C1 segment of cervical spinal cord (tissue), 14 donors: ENCODE measurements at regions not wholly inside any gene's neighbourhood (a gene's known extent, or its start where the extent isn't known, plus 50 kb on each side); places are given as distances from the start of the nearest gene placed in this dataset.

ENCODE experiments used
- DNase-seq, 14 donors: peaks; one replicate each; lab custom pipeline; 2025; lab: John Stamatoyannopoulos, UW

DNA sequence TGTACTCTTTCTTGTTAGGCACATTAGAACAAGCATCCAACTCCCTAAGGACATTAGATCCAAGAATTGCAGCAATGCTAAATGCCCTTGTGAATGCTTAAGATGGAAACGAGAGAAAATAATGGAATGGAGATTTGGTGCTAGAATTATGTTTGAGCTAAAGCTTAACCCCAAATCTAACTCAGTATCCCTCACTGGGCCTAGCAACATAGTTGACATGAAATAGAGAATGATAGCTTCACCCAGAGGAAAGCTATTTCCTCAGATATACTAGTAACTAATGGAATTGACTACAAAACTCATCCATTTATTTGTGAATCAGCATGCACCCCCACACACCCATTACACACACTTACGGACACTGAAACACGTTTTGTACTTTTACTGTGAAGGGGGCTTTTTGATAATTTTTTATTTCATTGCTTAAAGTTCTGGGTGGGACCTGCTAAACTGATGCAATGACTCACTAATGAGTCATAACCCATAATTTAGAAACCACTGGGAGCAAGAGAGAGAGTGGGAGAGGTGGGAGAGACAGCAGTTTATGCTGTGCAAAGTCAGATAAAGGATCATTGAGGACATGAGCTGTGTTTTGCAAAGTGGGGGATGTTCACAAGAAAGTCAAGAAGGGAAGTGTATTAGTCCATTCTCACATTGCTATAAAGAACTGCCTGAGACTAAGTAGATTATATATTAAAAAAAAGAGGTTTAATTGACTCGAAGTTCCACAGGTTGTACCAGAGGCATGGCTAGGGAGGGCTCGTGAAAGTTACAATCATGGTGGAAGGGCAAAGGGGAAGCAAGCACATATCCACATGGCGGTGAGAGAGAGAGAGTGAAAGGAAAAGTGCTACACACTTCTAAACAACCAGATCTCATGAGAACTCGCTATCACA is 382.7 kb downstream of the SFMBT2 start:
- DNase-seq = no peak

DNA sequence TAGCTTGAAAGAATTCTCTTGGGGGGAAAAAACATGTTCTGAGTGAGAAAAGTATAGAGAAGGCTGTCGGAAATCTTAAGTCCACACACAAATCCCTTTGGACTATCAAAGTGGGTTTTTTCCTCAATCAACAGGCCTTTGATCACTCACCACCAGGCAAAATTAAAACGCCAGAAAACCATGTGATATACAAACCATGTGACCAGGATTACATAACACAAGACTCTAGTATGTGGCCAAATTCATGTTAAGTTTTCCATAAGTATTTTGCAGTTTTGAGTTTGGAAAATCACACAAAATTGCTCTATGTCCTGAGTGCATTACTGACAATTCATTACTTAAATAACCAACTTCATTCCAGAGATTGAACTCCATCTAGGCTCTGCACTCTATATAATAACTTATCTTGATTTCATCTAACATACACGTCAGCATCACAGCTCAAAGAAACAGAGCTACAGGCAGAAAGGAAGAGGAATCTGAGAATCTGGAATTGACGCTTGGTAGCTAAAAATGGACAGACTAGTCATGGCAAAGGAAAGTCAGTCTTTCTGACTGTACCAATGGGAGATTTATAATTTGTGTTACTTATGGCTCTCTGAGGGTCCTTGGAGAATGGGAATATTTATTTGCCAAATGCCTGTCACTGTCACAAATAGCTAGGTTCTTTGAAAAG is 383.5 kb downstream of the SFMBT2 start:
- no peak for DNase-seq

DNA sequence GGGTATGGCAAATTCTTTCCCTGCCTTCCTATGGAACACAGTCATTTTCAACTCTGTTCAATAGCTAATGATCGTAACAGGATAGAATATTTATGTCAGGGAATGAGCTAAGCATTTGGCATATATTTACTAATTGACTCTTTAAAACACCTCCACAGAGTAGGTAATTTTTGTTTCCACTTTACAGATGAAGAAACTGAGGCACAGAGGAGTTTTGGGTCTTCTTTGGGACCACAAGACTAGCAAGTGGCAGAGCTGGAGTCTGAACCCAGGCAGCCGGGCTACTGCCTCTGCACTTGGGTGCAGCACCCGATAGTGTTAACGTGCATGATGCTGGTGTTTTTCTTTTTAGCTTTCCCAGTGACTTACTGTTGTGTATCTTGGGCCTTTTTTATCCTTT is 384.0 kb downstream of the SFMBT2 start:
- no peak for DNase-seq

DNA sequence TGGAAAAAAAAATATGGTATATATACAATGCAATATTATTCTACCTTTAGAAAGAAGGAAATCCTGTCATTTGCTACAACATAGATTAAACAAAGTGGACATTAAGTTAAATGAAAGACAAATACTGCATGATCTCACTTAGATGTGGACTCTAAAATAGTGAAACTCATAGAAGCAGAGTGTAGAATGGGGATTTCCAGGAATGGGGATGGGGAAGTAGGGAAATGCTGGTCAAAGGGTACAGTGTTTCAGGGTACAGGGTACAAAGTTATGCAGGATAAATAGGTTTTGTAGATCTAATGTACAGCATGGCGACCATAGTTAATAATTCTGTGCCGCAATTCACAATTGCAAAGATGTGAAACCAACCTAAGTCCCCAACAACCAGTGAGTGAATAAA is 385.5 kb downstream of the SFMBT2 start:
- DNase-seq = no peak

DNA sequence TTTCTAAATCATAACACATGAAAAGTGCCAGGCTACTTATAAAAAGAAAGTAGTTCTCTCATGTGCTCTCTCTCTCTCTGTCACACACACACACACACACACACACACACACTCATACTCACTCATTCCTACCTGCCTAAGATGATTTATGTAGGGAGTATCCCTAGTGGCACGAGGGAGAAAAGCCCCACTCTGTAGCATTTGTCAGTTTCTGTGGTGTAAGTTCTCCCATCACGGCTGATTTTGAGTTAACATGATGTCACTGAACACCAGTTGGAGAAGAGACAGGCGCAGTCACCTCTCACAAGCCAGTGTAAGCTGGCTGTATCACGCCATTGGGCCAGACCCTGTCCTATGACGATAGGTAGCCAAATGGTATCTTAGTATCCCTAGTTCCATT is 395.4 kb downstream of the SFMBT2 start:
- DNase-seq = no peak

DNA sequence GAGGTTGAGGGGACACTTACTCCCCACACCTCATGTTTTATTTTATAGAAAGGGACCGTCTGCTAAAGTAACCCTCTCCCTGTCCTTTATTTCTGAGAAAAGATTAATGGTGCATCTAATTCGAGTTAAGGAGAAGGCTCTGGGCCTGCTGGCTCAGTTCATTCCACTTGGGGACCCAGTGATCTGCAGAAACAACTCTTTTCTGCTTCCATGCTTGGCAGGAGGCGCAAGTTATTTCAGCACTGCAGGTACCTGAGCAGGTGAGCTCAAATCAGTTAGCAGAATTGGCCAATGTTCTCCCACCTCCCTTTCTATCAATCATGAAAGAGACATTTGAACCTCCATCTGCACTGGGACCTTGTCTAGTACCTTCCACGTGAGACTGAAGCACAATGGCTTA is 396.1 kb downstream of the SFMBT2 start:
- DNase-seq = no peak

DNA sequence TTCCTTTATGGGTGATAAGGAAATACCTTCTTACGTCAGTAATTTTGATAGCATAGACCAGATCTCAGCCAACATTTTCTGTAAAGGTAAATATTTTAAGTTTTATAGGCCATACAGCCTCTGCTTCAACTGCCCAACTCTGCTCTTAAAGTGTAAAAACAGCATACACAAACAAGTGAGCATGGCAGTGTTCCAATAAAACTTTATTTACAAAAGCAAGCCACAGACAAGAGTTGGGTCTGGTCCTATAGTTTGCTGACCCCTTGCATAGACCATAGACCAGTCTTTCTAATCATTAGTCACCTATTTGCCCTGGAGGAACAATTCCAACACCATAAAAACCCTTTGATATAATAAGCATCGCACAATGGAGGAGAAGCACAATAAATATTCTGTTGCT is 398.8 kb downstream of the SFMBT2 start:
- no peak for DNase-seq

DNA sequence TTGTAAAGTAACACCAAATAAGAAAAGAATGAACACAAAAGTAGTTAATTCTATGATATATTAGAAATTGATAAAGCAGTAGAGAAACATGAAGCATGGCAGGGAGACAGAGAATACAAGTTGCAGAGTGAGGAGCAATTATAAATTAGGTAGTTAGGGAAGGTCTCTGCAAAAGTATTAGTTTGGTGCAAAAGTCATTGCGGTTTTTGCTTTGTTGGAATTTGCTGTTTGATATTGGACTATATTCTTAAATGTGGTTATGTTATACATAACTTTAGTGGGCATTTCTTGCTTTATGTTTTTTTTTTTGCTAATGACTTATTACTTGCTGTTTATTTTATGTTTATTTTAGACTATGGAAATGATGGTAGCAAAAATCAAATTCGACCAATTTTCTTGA is 402.2 kb downstream of the SFMBT2 start:
- DNase-seq = no peak

DNA sequence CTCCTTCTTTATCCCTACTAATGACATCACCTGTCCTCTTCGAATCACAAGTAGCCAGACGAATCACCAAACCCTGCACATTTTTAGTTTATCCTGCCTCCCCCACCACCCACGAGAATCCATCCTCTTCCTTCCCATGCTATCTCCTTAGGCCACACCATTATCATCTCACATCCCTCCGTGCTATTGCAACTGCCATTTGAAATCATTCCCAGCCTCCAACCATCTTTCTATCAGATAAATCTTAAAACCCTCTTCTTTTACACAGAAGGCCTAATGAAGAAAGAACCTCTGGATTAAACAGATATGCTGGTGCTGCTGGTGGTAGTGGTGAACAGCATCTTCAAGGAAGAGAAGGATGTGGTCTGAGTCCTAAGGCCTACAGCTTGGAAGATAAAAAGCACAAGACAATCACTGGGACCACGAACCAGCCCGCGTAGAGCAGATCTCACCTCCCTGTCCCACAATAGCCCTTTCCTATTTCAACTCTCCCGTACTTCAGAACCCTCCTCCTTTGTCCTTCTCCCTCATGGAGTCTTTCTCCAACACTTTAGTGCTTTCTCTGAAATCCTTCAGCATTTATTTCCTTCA is 403.1 kb downstream of the SFMBT2 start:
- no peak for DNase-seq

DNA sequence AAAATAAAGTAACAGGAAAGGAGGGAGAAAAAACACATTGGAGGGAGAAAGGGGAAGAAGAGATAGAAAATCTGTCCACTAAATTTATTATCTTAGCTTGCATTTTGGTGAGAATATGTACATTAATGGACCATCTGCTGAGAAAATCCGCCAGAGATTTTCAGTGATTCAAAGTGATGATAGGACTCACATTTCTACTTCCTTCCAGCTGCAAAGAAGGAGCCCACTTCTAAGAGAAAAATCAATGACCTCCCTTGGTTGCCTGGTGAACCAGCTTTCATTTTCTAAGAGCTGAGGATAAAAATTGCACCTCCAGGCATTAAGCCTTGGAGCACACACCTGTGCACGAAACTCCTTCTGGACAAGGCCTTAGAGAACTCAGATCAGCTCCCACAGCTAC is 404.3 kb downstream of the SFMBT2 start:
- no peak for DNase-seq

DNA sequence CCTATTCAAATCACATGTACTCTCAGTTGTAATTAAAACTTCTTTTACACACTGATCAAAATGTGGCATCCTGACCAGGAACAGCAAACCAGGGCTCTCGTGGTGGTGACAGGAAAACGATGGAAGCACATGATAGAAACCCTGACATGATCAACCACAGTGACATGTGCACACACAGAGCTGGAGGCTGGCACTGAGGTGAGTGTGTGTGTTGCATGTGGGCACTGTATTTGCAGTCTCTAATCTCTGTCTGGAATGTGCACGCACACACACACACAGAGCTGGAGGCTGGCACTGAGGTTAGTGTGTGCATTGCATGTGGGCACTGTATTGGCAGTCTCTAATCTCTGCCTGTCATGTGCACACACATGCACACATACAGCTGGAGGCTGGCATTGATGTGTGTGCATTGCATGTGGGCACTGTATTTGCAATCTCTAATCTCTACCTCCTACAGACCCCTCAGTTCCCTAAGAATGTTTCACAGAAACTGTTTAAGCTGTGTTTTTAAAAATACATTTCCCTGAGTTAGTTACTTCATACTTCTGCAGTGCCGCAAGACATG is 406.9 kb downstream of the SFMBT2 start:
- no peak for DNase-seq

DNA sequence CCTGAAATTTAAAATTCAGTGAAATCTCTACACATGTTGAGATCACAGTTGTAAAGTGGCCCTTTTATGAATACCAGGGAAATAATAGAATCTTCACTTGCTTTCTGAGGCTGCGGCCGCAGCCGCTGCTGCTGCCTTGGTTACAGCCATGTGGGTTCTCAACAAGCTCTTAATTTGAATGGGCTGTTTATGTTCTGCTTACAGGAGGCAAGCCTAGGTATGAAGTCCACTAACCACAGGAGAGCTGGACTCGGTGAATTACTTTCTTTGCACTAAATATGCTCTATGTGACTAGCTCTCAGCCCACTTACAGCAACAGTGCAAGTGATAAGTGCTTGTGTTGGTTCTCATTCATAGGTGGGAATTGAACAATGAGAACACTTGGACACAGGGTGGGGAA is 410.8 kb downstream of the SFMBT2 start:
- DNase-seq = peak in 2 of 14 donors; percentile 29 to 69

DNA sequence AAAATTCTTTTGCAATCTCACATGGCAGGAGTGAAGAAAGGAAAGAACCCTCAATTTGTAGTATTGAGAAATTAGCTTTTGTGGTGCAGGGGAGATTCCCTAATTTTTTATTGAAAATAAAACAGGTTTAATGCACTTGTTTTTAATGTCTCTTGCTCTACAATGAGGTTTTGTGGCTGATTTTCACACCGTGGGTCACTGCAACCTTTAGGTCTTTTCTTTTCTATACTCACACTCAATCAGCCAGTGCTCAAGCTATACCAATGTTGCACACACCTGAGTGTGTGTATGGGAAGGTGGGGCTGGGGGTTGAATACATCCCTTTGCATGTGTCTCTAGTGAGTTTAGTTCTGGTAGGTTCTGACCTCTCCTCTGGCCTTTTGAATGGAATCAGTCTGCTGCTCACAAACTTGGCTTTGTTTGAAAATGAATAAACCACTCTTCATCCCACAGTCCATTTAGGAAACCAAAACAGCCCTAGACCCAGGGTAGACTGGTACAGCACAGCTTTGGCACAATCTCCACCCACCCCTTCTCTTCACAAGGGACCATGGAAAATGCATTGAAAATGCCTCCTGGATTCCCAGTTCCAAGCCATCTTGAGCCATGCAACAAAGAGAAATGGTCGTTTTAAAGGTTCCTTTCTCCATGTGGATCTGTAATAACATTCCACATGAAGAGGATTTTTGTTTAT is 411.5 kb downstream of the SFMBT2 start:
- DNase-seq = peak in 6 of 14 donors; percentile 34 to 72 (median 44)

DNA sequence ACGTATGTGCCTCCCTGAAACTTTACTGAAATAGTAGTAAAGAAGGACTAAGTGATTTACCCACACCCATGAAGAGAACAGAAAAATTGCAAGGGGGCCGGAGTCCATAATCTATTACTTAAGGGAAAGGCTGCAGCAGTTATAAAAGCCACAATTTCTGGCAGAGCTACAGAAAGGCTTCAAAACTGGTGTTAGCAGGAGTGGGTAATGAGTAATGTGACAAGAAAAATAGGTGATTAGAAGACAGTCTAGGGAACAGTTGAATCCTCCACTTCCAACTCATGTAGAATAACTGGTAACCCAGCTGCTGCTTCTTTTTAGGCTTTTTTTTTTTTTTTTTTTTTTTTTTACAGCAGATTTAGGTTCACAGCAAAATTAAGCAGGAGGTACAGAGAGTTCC is 413.3 kb downstream of the SFMBT2 start:
- no peak for DNase-seq

DNA sequence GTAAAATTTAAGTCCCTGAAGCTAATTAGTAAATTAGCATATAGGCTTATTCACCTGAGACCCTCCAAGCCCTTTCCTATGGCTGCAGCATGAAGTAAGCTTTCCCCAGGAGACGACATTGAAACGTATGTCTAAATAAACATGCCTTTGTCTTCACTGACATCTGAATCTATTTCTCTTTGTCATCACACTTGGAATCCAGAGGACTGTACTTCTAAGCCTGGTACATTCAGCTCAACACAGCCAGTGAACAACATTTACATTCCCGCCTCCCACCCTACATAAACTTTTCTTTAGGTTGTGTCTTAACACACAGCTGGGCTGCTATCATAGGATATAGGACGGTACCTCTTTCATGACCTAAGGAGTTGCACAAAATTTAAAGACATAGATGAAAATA is 414.4 kb downstream of the SFMBT2 start:
- DNase-seq = no peak

DNA sequence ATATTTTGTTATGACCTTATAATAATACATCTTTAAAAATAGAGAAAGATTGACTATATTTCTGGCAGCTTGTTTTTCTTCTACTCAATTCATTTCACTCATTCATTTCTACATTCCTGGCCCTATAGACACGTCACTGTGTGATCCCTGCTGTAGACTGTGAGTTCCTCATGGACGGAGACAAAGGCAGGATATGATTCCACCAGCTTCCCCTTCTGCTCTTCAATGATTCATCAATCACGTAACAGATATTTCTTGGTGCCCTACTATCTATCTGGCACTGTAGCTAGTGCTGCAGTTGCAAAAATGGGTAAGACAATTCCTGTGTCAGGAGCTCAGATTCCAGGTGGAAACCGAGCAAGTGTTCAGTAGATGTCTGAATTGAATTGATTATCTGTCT is 415.0 kb downstream of the SFMBT2 start:
- no peak for DNase-seq

DNA sequence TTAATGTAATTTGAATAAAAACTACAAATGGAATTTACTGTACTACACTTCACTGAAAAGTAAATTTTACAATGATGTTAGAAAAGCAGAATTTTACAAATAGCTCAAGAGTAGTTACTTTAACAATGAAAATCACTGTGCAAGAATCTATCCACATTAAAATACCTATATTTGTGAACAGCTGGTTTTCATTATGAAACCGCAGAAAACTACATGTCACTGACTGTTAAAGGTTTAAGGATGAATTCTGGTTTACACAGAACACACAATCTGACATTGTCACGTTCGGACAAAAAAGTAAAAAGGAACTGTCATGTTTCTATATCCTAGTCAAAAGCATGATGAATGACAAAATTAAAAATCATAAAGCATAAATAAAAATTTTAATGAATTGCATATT is 415.3 kb upstream of the PRKCQ start:
- no peak for DNase-seq

DNA sequence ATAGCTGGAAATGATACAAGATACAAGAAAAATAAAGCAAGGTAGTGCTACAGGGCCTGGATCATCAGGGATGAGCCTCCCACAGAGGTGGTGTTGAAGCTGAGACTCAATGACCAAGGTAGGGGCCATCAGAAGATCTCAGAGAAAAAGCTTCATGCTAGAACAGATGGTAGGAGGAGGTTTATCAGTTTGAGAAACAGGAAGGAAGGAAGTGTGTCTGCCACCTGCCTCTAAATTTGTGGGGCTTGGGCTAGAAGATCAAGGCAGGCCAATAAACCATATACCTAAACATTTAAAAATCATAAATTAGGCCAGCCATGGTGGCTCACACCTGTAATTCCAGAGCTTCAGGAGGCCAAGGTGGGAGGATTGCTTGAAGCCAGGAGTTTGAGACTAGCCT is 410.8 kb upstream of the PRKCQ start:
- no peak for DNase-seq

DNA sequence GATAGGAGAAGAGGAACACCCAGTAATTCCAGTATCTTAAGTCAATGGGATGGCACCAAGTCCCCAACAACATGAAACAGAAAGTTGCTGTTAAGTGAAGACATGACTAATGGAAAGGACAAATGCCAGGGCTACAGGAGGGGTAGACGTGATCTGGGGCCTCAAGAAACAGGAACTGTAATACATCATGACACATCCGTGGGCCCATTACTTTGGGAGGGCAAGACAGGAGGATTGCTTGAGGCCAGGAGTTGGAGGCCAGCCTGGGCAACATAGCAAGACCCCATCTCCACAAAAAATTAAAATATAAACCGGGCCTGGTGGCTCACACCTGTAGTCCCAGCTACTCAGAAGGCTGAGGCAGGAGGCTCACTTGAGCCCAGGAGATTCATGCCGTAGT is 408.6 kb upstream of the PRKCQ start:
- no peak for DNase-seq

DNA sequence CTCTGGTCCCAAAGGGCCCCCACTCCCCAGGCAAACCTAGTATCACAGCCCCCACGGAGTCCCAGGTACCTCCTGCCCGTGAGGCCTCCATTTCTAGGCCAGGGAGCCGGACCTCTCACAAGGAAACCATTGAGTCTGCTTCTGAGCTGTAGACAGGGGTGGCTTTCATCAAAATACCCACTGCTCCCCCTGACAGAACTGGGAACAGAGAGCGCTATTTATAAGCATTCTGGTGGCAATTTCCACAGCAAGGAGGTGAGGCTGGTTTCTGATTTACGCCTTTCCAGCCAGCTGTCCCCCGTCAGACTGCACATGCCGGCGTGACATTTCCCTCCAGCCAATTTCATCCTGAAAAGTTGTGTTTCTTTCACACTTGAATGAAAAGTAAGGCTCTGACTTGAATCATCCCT is 407.5 kb upstream of the PRKCQ start:
- DNase-seq = peak in 13 of 14 donors; percentile 16 to 85 (median 73)

DNA sequence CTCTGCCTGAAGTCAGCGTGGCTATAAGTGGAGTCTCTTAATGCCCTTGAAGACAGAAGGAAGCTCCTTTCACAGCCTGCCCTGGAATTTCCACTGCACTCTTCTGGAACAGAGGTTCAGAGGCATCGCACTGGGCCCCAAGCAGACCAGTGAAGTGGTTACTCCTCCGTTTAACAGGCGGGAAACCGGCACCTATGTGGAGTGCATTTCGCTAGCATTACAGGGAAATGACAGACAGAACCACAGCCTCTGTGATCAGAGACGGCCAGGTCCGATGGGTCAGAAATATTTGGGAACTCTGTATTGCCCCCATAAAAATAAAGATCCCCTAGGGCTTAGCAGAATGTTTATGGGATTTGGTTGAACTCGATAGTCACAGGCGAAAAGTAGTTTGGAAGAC is 406.9 kb upstream of the PRKCQ start:
- DNase-seq = no peak

DNA sequence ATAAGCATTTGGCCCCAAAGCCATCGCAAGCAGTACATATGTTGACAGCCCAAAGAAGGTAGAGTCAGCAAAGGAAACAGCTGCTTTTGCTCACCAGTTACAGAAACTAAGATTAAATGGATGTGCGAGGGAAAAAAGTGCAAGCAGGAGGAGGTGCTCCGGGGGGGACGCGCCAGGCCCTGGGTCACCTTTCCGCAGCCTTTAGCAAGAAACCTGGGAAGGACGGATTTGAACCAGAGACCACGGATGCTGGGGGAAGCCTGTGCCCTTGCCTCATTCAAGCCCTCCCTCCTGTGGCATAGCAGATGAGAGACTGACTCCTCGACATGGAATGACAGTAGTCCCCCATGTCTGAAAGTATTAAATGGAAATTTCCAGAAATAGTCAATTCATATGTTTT is 405.6 kb upstream of the PRKCQ start:
- no peak for DNase-seq
